ENCODE measurements at regions not wholly inside any gene's neighbourhood (a gene's known extent, or its start where the extent isn't known, plus 50 kb on each side); places are given as distances from the start of the nearest gene placed in this dataset.

GRCh38 chr1:29631836-29632805, 395.8 kb downstream of the PTPRU start:
- no peak for DNase-seq (ENCODE audit: low read depth)
- H3K4me3 ChIP-seq (replicated peaks; ENCODE audit: low read depth, low read length), result no peak overlapping the region
- no peak for TF ChIP-seq CTCF (IDR thresholded peaks at IDR 0.05; ENCODE audit: low read length, missing control alignments)

GRCh38 chr1:29631361-29631760, 395.0 kb downstream of the PTPRU start:
- DNase-seq (ENCODE audit: low read depth), result no peak
- no peak overlapping the region for H3K4me3 ChIP-seq (replicated peaks; ENCODE audit: low read depth, low read length)
- no peak for TF ChIP-seq CTCF (IDR thresholded peaks at IDR 0.05; ENCODE audit: low read length, missing control alignments)

GRCh38 chr1:29630756-29631155, 394.4 kb downstream of the PTPRU start:
- no peak overlapping the region for H3K4me3 ChIP-seq (replicated peaks; ENCODE audit: low read depth, low read length)
- TF ChIP-seq CTCF (IDR thresholded peaks at IDR 0.05; ENCODE audit: low read length, missing control alignments), result no peak
- DNase-seq (ENCODE audit: low read depth), result no peak

- TF ChIP-seq CTCF (IDR thresholded peaks at IDR 0.05; ENCODE audit: low read length, missing control alignments), result no peak
- no peak overlapping the region for H3K4me3 ChIP-seq (replicated peaks; ENCODE audit: low read depth, low read length)
- DNase-seq (ENCODE audit: low read depth), result no peak
Observed at GRCh38 chr1:29629814-29630516, 393.6 kb downstream of the PTPRU start.

- H3K4me3 ChIP-seq (replicated peaks; ENCODE audit: low read depth, low read length), result no peak overlapping the region
- DNase-seq (ENCODE audit: low read depth), result no peak
- TF ChIP-seq CTCF (IDR thresholded peaks at IDR 0.05; ENCODE audit: low read length, missing control alignments), result no peak
Observed at GRCh38 chr1:29629401-29629800, 393.1 kb downstream of the PTPRU start.

- no peak for DNase-seq (ENCODE audit: low read depth)
- no peak overlapping the region for H3K4me3 ChIP-seq (replicated peaks; ENCODE audit: low read depth, low read length)
- no peak for TF ChIP-seq CTCF (IDR thresholded peaks at IDR 0.05; ENCODE audit: low read length, missing control alignments)
Observed at GRCh38 chr1:29628190-29628589, 391.9 kb downstream of the PTPRU start.

Measured in fibroblast of pulmonary artery (primary cell).